T-helper 2 cell treated with Interferon-gamma antibody and Interleukin-4, amounts not matched to agents 100 ng/mL and 5 ng/mL, for 36 hours (primary cell): ENCODE measurements at regions not wholly inside any gene's neighbourhood (a gene's known extent, or its start where the extent isn't known, plus 50 kb on each side); places are given as distances from the start of the nearest gene placed in this dataset.
"Not testable (repeated sequence)": the region's sequence is repeated elsewhere in the genome, so short reads cannot be mapped to it uniquely, and the experiment has no call there.

Experiments
- intact Hi-C: fragments of 100-400 bp; cut with micrococcal nuclease; formaldehyde crosslinking; loops from one replicate; pipeline ENCODE4 v1.15.1; 2023

GRCh38 chr12:14032191-14032590, 50.8 kb upstream of the GRIN2B start:
- intact Hi-C loops: not testable (repeated sequence)

GRCh38 chr12:14043776-14044175, 62.4 kb upstream of the GRIN2B start:
- intact Hi-C loops: no loop called here

DNA sequence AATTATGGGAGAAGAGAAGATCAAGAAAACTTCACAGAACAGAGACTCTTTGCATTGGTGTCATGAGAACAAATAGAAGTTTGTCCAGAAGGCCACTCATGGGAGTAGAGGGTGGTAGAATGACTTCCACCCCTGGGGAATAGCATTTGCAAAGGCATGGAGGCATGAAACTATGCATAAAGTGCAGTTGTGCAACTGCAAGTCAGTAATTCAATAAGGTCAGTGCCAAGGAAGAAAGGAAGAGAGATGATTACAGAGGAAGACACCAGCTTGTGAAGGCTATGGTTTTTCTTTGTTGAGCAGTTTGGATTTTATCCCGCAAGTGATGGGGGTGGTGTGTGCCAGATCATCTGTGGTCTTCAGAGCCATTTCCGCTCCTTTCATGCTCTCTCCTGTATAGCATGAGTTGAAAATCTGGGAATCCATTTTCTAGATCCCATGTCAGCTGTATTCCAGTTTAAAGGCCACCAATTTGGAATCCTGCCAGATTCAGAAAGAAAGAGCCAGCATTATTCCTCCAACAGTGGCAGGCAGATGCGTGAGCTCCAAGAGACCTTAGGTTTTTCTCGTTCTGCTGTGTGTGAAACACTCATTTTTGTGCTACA, 67.6 kb upstream of the GRIN2B start:
- intact Hi-C loops: no loop called here

DNA sequence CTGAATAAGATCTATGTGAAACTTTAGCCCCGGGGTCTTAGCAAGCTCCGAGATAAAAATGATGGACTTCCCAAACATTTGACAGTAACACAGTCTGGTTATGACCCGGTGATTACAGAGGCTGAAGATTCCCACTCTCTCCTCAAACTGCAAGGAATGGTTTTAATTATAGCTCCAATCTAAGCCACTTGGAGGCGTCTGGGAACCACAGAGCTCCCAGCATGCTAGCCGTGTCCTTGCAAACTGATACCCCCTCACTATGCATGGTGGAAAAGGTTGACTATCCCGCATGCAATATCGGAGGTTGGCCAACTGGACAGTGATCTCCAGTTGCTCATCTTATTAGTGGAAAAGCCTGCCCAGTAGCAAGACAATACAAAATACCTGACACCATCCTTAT, 76.5 kb upstream of the GRIN2B start:
- intact Hi-C loops: no loop called here

DNA sequence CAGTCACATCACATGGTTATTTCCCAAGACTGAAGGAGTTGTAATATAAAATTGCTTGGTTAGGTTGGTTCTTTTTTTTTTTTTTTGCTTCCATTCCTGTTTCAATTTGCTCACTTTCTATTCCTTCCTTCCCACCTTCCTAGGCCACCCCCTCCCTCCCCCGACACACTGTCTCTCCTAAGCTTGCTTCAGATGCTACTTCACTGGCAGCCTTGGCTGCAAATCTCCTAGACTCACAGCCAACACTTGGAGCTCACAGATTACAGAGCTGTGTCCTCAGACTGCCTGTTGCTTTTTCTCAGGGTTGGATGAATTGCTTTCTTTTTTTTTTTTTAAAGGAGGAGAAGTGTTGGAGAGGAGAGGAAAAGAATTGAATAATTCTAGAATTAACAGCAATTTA, 77.3 kb upstream of the GRIN2B start:
- intact Hi-C loops: no loop called here

GRCh38 chr12:14059548-14059947, 78.1 kb upstream of the GRIN2B start:
- intact Hi-C loops: no loop called here

- intact Hi-C loops: no loop called here
Measured at GRCh38 chr12:14065616-14066015, 84.2 kb upstream of the GRIN2B start.

- intact Hi-C loops: no loop called here
Measured at GRCh38 chr12:14066021-14066420, 84.6 kb upstream of the GRIN2B start.

DNA sequence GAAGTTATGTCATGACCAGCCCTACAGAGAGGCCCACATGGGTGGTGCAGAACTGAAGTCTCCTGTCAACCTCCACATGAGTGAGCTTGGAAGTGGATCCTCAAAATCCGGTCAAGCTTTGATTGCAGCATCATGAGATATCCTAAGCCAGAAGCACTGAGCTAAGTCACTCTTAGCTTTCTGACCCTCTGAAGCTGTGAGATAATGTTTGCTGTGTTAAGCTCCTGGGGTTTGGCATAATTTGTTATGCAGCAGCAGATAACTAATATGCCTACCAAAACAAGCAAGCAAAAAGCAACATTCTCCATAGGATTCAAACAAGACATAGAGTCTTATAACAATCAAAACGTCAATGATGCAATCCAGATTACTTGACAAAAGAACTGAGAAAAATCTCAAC, 87.6 kb upstream of the GRIN2B start:
- intact Hi-C loops: no loop called here

DNA sequence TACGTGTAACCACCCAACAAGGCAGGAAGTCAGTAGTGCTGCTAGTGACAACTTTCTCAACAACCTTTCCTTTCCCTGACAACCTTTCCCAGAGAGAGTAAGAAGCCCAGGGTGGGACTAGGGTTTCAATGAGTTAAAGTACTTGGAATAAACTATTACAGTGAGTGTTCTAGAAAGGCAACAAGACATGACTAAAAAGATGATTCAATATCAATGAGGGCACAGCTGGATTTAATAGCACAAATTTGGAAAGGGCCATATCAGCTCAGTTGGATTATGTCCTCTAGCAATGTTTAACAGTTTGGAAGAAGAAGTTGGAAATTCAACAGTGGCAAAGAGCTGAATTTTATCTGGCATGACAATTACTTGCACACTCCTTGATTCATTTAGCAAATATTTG, 90.4 kb upstream of the GRIN2B start:
- intact Hi-C loops: no loop called here

- intact Hi-C loops: no loop called here
Measured at GRCh38 chr12:14072987-14073386, 91.6 kb upstream of the GRIN2B start.

- intact Hi-C loops: no loop called here
Measured at GRCh38 chr12:14075797-14076393, 94.5 kb upstream of the GRIN2B start.

DNA sequence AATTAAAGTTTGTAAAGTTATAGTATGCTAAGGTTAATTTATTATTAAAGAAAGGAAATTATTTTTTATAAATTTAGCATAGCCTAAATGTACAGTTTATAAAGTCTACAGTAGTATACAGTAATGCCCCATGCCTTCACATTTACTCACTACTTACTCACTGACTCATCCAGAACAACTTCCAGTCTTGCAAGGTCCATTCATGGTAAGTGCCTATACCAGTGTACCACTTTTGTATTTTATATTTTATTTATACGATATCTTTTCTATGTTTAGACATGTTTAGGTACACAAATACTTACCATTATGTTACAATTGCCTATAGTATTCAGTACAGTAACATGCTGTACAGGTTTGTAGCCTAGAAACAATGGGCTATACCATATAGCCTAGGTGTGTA, 95.1 kb upstream of the GRIN2B start:
- intact Hi-C loops: no loop called here

GRCh38 chr12:14086838-14087237, 105.4 kb upstream of the GRIN2B start:
- intact Hi-C loops: no loop called here

DNA sequence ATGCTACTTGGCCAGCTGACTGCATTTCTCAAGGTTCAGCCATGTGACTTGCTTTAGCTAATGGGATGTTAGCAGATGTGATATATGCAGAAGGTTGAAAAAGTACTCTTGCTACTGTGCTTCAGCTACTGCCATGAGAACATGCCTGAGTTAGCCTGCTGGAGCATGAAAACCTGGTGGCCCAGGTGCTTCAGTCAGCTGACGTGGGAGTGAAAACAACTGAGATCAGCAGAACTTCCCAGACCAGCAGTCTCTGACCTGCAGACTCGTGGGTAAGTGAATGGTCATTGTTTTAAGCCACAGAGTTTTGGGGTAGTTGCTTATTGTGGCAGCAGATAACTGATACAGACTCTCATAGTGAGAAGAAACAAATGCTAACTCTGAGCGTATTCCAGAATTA, 118.6 kb upstream of the GRIN2B start:
- intact Hi-C loops: no loop called here

DNA sequence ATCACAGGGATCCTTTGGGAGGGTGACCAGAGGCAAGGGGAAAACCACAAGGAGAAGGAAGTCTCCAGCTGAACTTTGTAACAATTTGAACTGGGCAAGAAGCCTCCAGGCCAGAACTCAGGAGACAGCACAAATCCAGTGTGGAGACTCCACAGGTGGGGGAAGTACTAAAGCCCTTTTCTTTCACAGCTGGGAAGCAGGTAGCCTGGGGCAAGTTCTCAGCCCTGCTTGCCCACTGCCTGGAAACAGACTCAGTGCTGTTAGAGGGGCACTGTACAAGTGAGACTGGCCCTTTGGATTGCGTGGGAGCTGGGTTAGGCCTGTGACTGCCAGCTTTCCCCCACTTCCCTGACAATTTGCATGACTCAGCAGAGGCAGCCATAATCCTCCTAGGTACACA, 120.2 kb upstream of the GRIN2B start:
- intact Hi-C loops: not testable (repeated sequence)

GRCh38 chr12:14111230-14111865, 129.9 kb upstream of the GRIN2B start:
- intact Hi-C loops: no loop called here

DNA sequence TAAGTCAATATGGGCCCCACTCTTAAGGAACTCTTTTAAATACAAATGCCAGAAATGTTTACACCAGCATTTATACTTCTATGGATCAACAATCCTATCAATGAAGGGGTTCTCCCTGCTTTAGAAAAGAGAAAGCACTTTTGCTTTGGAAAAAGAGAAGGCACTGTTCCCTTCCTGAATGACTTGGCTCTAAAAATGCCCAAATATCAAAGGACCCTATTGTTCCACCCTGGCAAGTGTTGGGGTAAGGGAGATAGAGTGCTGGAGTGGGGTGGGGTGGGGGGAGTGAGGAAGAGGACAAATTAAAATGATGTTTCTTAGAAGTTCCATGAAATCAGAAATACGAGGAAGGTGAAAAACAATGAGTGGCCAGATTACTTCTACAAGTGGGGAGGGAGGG, 131.6 kb upstream of the GRIN2B start:
- intact Hi-C loops: no loop called here

- intact Hi-C loops: no loop called here
Measured at GRCh38 chr12:14126692-14127091, 145.3 kb upstream of the GRIN2B start.

DNA sequence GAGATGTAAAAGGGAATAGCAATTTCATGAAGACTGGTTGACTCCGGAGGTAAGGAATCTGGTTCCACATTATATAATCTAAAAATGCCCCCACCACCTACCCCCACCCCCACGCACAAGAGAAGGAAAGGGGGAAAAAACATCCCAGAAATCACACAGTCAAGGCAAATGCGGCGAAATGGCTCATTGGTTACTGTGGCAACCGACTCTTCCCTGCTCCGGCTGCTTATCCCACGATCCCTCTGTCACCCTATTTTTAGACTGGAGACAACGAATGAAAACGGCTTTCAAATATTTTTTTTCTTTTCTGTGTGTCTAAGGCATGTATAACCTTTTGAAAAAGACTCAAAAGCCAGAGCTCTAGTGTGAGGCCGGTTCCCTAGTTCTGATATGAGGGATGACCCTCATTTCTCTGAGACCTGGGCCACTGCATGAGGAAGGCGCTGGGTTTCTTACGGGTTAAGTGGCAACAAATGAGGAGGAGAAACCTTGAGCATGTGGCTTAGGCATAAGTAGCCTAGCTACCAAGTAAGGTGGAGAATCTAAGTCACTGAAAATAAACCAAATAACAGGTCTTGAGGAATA, 148.3 kb upstream of the GRIN2B start:
- intact Hi-C loops: no loop called here

DNA sequence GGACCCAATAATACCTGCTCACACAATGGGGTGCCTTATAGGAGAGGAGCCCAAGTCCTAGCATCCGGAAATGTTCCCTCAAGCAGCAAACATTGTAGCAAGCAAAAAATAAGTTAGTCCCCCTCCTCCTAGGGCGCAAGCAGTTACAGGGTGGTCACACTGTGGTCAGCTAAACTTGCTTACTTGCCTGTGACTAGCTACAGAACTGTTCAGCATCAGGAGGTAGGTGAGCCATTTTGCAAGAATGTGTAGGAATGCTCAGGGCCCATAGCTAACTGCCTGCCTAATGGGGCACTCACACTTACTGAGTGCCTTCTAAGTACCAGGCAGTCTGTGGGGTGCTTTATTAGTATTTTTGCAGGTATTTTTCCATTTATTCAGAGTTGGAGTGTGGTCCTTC, 154.6 kb upstream of the GRIN2B start:
- intact Hi-C loops: no loop called here

- intact Hi-C loops: no loop called here
Measured at GRCh38 chr12:14138495-14138894, 157.1 kb upstream of the GRIN2B start.
